K562 (cell line): ENCODE measurements at regions not wholly inside any gene's neighbourhood (a gene's known extent, or its start where the extent isn't known, plus 50 kb on each side); places are given as distances from the start of the nearest gene placed in this dataset.

Experiments used
- ATAC-seq: fragments of 200-7000 bp; cut with Tn5 transposase; 3 replicates; pipeline ENCODE4 v1.9.1; 2020; ENCODE audit warnings: moderate library complexity
- BruUV-seq: library from RNA; stranded (reverse); fragments of 400-500 nt; replicated peaks from 2 replicates; lab custom pipeline; 2021; lab: Mats Ljungman, UMichigan
- CTCF ChIA-PET: fragments of 300-600 bp; formaldehyde crosslinking; extraction: SDS; loops from one replicate; lab custom pipeline; 2021; ENCODE audit warnings: low intra/inter-chr PET ratio; lab: Yijun Ruan, JAX
- POLR2A ChIA-PET: fragments of 300-600, 350-650 bp; sonication (Branson Sonifier 250); formaldehyde crosslinking; extraction: SDS; loops from one replicate; lab custom pipeline; 2021; ENCODE audit warnings: antibody characterized with exemption, inconsistent platforms; lab: Yijun Ruan, JAX
- DNase-seq, 4 experiments: peaks; one replicate each; pipeline versions ENCODE4 v3.0.0 to v3.0.0-alpha.2; 2011 to 2018; ENCODE audit warnings: low spot score in 3 of 4, mixed read lengths in 3 of 4; ENCODE audit errors: extremely low read depth in 1 of 4
- FAIRE-seq: peaks from 2 replicates; lab custom pipeline; 2011; peaks lifted over from hg19 to GRCh38; lab: Jason Lieb, UNC
- H2AFZ ChIP-seq: 2 replicates; pipeline ENCODE4 v1.6.0; 2011; ENCODE audit warnings: low read depth, low read length, control low read depth, inconsistent platforms
- H3K27ac ChIP-seq: fragments of 200-600 bp; 3 replicates; pipeline ENCODE4 v1.8.0; 2011; ENCODE audit warnings: low read depth, mild to moderate bottlenecking, control low read depth, inconsistent platforms, low read length, moderate library complexity, mixed read lengths; ENCODE audit errors: extremely low read depth
- H3K27me3 ChIP-seq, 2 experiments: fragments of 300-600 bp in 1 of 2; 2 replicates in 1 of 2; 3 replicates in 1 of 2; pipeline versions ENCODE4 v1.6.0 to v1.8.0; 2011; ENCODE audit warnings: inconsistent platforms in 2 of 2, low read length in 2 of 2, mild to moderate bottlenecking in 1 of 2, mixed read lengths in 1 of 2, moderate library complexity in 1 of 2; ENCODE audit not compliant: control insufficient read depth in 2 of 2, insufficient read depth in 2 of 2
- H3K36me3 ChIP-seq: fragments of 300-600 bp; 3 replicates; pipeline ENCODE4 v1.8.0; 2011; ENCODE audit warnings: mild to moderate bottlenecking, low read length, inconsistent platforms; ENCODE audit not compliant: control insufficient read depth, insufficient read depth
- H3K4me1 ChIP-seq, 2 experiments: fragments of 200-600 bp in 1 of 2; replicated peaks in 1 of 2; 2 replicates in 1 of 2; 3 replicates in 1 of 2; pipeline versions ENCODE4 v1.5.1 to v1.8.0; 2011; ENCODE audit warnings: inconsistent platforms in 2 of 2, low read length in 2 of 2, mild to moderate bottlenecking in 1 of 2, mixed read lengths in 1 of 2, moderate library complexity in 1 of 2; ENCODE audit not compliant: control insufficient read depth in 2 of 2, insufficient read depth in 2 of 2
- H3K4me2 ChIP-seq: 2 replicates; pipeline ENCODE4 v1.6.1; 2011; ENCODE audit warnings: low read length, control low read depth, inconsistent platforms, mixed read lengths; ENCODE audit not compliant: insufficient read depth
- H3K4me3 ChIP-seq: fragments of 200-600 bp; sonication (generic), shearing (Covaris generic); 2 replicates; pipeline ENCODE4 v1.5.1; 2016; ENCODE audit warnings: control low read depth, inconsistent platforms
- H3K79me2 ChIP-seq: fragments of 200-600 bp; 3 replicates; pipeline ENCODE4 v1.8.0; 2011; ENCODE audit warnings: low read length, inconsistent platforms; ENCODE audit not compliant: control insufficient read depth, insufficient read depth
- H3K9ac ChIP-seq, 2 experiments: 2 replicates each; pipeline versions ENCODE4 v1.6.0 to v1.6.1; 2011; ENCODE audit warnings: low read depth in 2 of 2, low read length in 2 of 2, control low read depth in 1 of 2, inconsistent platforms in 1 of 2, mild to moderate bottlenecking in 1 of 2, mixed read lengths in 1 of 2; ENCODE audit not compliant: insufficient read depth in 1 of 2
- H3K9me1 ChIP-seq: one replicate; pipeline ENCODE4 v1.6.0; 2011; ENCODE audit warnings: inconsistent platforms, mild to moderate bottlenecking, low read length, moderate library complexity; ENCODE audit not compliant: control insufficient read depth, insufficient read depth
- H3K9me3 ChIP-seq: replicated peaks from 2 replicates; pipeline ENCODE4 v1.5.1; 2011; ENCODE audit warnings: low read depth, low read length, inconsistent platforms; ENCODE audit not compliant: control insufficient read depth, insufficient read depth
- H4K20me1 ChIP-seq: replicated peaks from 2 replicates; pipeline ENCODE4 v1.6.1; 2011; ENCODE audit warnings: low read length, inconsistent platforms, mixed read lengths; ENCODE audit not compliant: control insufficient read depth, insufficient read depth
- KDM4B ChIP-seq, 2 experiments: fragments of 450-650 bp in 1 of 2; sonication (generic) in 1 of 2; IDR thresholded peaks; 2 replicates each; pipeline ENCODE4 v1.6.1; 2016 to 2017; ENCODE audit warnings: borderline replicate concordance in 2 of 2, antibody characterized with exemption in 1 of 2, low read depth in 1 of 2, mild to moderate bottlenecking in 1 of 2
- MTF1 ChIP-seq: fragments of 250-450 bp; sonication (Bioruptor Pico); IDR thresholded peaks from 2 replicates; pipeline ENCODE4 v1.9.0; 2021; ENCODE audit warnings: moderate library complexity, mild to moderate bottlenecking, inconsistent platforms, borderline replicate concordance
- PRMT5 ChIP-seq: sonication (generic); formaldehyde crosslinking; IDR thresholded peaks from 2 replicates; pipeline ENCODE4 v1.5.0; 2020; ENCODE audit warnings: missing genetic modification reagents
- SLC30A9 ChIP-seq: fragments of 250-450 bp; sonication (Bioruptor Pico); IDR thresholded peaks from 2 replicates; pipeline ENCODE4 v1.8.0; 2022; ENCODE audit warnings: mild to moderate bottlenecking, moderate library complexity
- SNRNP70 ChIP-seq: fragments of 200-400 bp; formaldehyde crosslinking; optimal IDR thresholded peaks from 2 replicates; pipeline ENCODE3; 2017; ENCODE audit warnings: low read depth, low read length
- ZNF584 ChIP-seq: fragments of 200-800 bp; sonication (Bioruptor generic); IDR thresholded peaks from 2 replicates; pipeline ENCODE4 v1.6.1; 2016; ENCODE audit warnings: low read depth, mild to moderate bottlenecking, missing genetic modification characterization, missing compliant biosample characterization
- WGBS: fragments of 100-300 bp; shearing (Covaris generic); methylation state at CpG from one replicate; pipeline ENCODE4 v1.1.6; 2016; ENCODE audit warnings: low coverage, mixed read lengths; ENCODE audit not compliant: insufficient coverage; ENCODE audit errors: missing lambda C conversion rate; 5-methylcytosine and 5-hydroxymethylcytosine counted together
- in situ Hi-C: fragments of 300-500 bp; cut with MboI; formaldehyde crosslinking; loops from 4 replicates; pipeline ENCODE4 v1.15.0; 2018; ENCODE audit warnings: inconsistent platforms, mixed read lengths
- intact Hi-C: fragments of 100-400 bp; cut with micrococcal nuclease; formaldehyde crosslinking; loops from 2 replicates; pipeline ENCODE4 v1.14.2; 2022
- TF ChIP-seq, protein P1 (sequence below): fragments of 450-650 bp; formaldehyde crosslinking; IDR thresholded peaks from 2 replicates; pipeline ENCODE4 v1.4.0; 2020; ENCODE audit warnings: mild to moderate bottlenecking, mixed read lengths
- TF ChIP-seq, protein P2 (sequence below), 2 experiments: fragments of 450-650 bp; conservative IDR thresholded peaks; 2 replicates each; pipeline ENCODE4 v1.6.1; 2017; ENCODE audit warnings: mild to moderate bottlenecking in 2 of 2, moderate library complexity in 2 of 2

DNA sequence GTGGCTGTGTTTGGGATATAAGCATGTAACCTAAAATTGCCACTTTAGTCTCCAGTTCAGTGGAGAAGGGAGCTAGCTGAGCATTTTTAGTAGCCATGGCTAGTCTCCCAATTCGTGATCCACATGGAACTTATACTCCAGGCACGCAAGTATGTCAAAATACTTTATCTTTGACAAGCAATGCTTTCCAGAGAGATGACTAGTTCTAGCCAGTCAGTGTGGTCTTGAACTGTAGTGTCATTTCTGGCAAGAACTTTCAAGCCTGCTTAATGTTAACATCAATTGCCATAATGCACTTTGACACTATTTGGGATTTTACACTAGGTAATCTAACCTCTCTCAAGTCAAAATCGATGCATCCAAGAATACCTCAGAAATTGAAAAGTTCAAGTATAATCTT lies 660.0 kb downstream of the PTPRC start:
- CTCF ChIA-PET = no interaction called here

DNA sequence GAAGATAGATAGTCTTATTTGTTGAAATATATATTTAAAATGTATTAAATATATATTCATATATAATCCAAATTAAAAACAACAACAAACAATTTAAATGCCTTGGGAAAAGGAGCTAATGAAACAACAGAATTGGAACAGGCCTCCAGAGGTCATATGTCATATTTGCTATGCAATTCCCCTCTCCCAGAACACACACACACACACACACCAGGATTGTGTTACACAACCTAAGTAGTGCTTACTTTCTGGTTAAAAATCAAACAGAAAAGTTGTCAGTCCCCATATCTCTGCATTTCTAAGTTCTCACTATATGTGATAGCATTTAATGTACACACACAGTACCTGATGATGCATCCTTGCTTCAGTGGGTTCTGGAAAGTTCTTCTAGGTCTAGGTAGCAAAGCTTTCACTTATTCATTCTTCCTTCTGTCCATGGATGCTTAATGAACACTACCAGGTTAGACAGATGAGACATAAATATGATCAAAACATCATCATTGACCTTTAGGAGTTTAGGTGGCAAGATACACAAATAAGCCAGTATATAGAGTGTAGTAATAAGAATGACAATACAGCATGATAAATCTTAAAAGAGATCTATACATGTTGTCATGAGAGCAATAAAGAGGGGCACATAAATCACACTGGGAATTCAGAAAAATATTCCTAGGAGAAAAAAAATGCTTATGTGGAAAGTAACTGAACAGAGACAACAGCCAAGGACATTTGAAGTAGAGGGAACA lies 662.8 kb downstream of the PTPRC start:
- Histone ChIP-seq H3K9me1 (no peaks in the 10 kb centered on the region), H3K9ac (no peak overlapping the region), H2AFZ (no peak overlapping the region), H3K27me3 (no peaks in the 10 kb centered on the region), H3K79me2 (no peaks in the 10 kb centered on the region), H3K4me3 (no peak overlapping the region), H3K4me1 (no peaks in the 10 kb centered on the region), H3K36me3 (no peaks in the 10 kb centered on the region), H4K20me1 (no peaks in the 10 kb centered on the region), H3K27ac (no peak overlapping the region), H3K4me2 (no peak overlapping the region), H3K9me3 (no peaks in the 10 kb centered on the region; the same call in 1 of the 2 replicates)
- DNase-seq (no peak), ATAC-seq (no peak), FAIRE-seq (no peak)
- TF ChIP-seq, protein P1, sequence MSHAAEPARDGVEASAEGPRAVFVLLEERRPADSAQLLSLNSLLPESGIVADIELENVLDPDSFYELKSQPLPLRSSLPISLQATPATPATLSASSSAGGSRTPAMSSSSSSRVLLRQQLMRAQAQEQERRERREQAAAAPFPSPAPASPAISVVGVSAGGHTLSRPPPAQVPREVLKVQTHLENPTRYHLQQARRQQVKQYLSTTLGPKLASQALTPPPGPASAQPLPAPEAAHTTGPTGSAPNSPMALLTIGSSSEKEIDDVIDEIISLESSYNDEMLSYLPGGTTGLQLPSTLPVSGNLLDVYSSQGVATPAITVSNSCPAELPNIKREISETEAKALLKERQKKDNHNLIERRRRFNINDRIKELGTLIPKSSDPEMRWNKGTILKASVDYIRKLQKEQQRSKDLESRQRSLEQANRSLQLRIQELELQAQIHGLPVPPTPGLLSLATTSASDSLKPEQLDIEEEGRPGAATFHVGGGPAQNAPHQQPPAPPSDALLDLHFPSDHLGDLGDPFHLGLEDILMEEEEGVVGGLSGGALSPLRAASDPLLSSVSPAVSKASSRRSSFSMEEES = no peak
- TF ChIP-seq, protein P2, sequence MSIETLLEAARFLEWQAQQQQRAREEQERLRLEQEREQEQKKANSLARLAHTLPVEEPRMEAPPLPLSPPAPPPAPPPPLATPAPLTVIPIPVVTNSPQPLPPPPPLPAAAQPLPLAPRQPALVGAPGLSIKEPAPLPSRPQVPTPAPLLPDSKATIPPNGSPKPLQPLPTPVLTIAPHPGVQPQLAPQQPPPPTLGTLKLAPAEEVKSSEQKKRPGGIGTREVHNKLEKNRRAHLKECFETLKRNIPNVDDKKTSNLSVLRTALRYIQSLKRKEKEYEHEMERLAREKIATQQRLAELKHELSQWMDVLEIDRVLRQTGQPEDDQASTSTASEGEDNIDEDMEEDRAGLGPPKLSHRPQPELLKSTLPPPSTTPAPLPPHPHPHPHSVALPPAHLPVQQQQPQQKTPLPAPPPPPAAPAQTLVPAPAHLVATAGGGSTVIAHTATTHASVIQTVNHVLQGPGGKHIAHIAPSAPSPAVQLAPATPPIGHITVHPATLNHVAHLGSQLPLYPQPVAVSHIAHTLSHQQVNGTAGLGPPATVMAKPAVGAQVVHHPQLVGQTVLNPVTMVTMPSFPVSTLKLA (conservative IDR thresholded peaks at IDR 0.05) = no peak
- TF ChIP-seq SNRNP70 (no peak), KDM4B (IDR thresholded peaks at IDR 0.05; ENCODE audit: borderline replicate concordance in 2 of 2, low read depth in 1 of 2) (no peak)
- intact Hi-C loops (no loop called here), in situ Hi-C loops (no loop called here)
- no TSS peak for BruUV-seq
- CTCF ChIA-PET = interaction anchor here (0.6 kb wide), 1 partner anchor 369 kb away, joined by 3 read pairs; no protein-coding TSS in a partner anchor
- POLR2A ChIA-PET = no interaction called here

More for the DNA sequence above, 660.0 kb downstream of the PTPRC start:
- POLR2A ChIA-PET = no interaction called here
- Histone ChIP-seq H3K9me1 (no peaks in the 10 kb centered on the region), H3K4me1 (no peaks in the 10 kb centered on the region), H3K27ac (no peak overlapping the region), H3K4me3 (no peak overlapping the region), H3K4me2 (no peak overlapping the region), H3K27me3 (no peaks in the 10 kb centered on the region), H4K20me1 (no peaks in the 10 kb centered on the region), H3K9me3 (no peaks in the 10 kb centered on the region; the same call in none of the 2 replicates), H2AFZ (no peak overlapping the region), H3K9ac (no peak overlapping the region), H3K79me2 (no peaks in the 10 kb centered on the region), H3K36me3 (no peaks in the 10 kb centered on the region)
- no peak for FAIRE-seq
- in situ Hi-C loops = no loop called here
- ATAC-seq = no peak
- no peak for DNase-seq
- intact Hi-C loops = no loop called here
- TF ChIP-seq MTF1 (CRISPR knock-in tag) = no peak
- TF ChIP-seq ZNF584 (CRISPR knock-in tag) = no peak
- no peak for TF ChIP-seq PRMT5 (CRISPR knock-in tag)
- no peak for TF ChIP-seq SLC30A9
- 3% methylated on average over 3 of the region's 3 CpGs for WGBS
- no TSS peak for BruUV-seq
